Mesenteric fat pad (tissue), 1 donor: ENCODE measurements at regions not wholly inside any gene's neighbourhood (a gene's known extent, or its start where the extent isn't known, plus 50 kb on each side); places are given as distances from the start of the nearest gene placed in this dataset.

ENCODE experiments used
- DNase-seq: peaks from one replicate; pipeline ENCODE4 v3.0.0-alpha.2; 2020; ENCODE audit warnings: low spot score
- donor health status: DM: yes; HTN: yes; CAD: no.

- no peak for DNase-seq
These were observed 583.1 kb upstream of the RGS18 start for GRCh38 chr1:191575180-191575579.

GRCh38 chr1:191575746-191576145 lies 582.5 kb upstream of the RGS18 start:
- no peak for DNase-seq

- DNase-seq: no peak
These were observed 581.0 kb upstream of the RGS18 start for GRCh38 chr1:191577213-191577612.

GRCh38 chr1:191578281-191578680 lies 580.0 kb upstream of the RGS18 start:
- no peak for DNase-seq

- DNase-seq: no peak
These were observed 579.2 kb upstream of the RGS18 start for GRCh38 chr1:191579019-191579418.

- no peak for DNase-seq
These were observed 576.1 kb upstream of the RGS18 start for GRCh38 chr1:191582169-191582568.

- DNase-seq: no peak
These were observed 573.2 kb upstream of the RGS18 start for GRCh38 chr1:191585095-191585494.

- DNase-seq: no peak
These were observed 569.4 kb upstream of the RGS18 start for GRCh38 chr1:191588905-191589304.

- no peak for DNase-seq
These were observed 568.7 kb upstream of the RGS18 start for GRCh38 chr1:191589536-191589935.

GRCh38 chr1:191590578-191590977 lies 567.7 kb upstream of the RGS18 start:
- no peak for DNase-seq

GRCh38 chr1:191592039-191592438 lies 566.2 kb upstream of the RGS18 start:
- DNase-seq: no peak

- DNase-seq: no peak
These were observed 565.4 kb upstream of the RGS18 start for GRCh38 chr1:191592907-191593306.

GRCh38 chr1:191595170-191595569 lies 563.1 kb upstream of the RGS18 start:
- DNase-seq: no peak

- no peak for DNase-seq
These were observed 549.9 kb upstream of the RGS18 start for GRCh38 chr1:191608367-191608766.

GRCh38 chr1:191609305-191609704 lies 549.0 kb upstream of the RGS18 start:
- DNase-seq: no peak

- DNase-seq: no peak
These were observed 543.0 kb upstream of the RGS18 start for GRCh38 chr1:191615101-191615821.

GRCh38 chr1:191618181-191618580 lies 540.1 kb upstream of the RGS18 start:
- no peak for DNase-seq

- DNase-seq: no peak
These were observed 537.4 kb upstream of the RGS18 start for GRCh38 chr1:191620883-191621282.

- DNase-seq: no peak
These were observed 534.2 kb upstream of the RGS18 start for GRCh38 chr1:191624044-191624443.

- no peak for DNase-seq
These were observed 528.4 kb upstream of the RGS18 start for GRCh38 chr1:191629836-191630235.

- no peak for DNase-seq
These were observed 523.3 kb upstream of the RGS18 start for GRCh38 chr1:191634801-191635508.

- no peak for DNase-seq
These were observed 521.9 kb upstream of the RGS18 start for GRCh38 chr1:191636345-191636744.
